ELF-1 (cell line): ENCODE measurements at regions not wholly inside any gene's neighbourhood (a gene's known extent, or its start where the extent isn't known, plus 50 kb on each side); places are given as distances from the start of the nearest gene placed in this dataset.

Experiments
- DNase-seq: peaks from one replicate; pipeline ENCODE4 v3.0.0-alpha.2; 2016; ENCODE audit warnings: low read depth, low spot score

DNA sequence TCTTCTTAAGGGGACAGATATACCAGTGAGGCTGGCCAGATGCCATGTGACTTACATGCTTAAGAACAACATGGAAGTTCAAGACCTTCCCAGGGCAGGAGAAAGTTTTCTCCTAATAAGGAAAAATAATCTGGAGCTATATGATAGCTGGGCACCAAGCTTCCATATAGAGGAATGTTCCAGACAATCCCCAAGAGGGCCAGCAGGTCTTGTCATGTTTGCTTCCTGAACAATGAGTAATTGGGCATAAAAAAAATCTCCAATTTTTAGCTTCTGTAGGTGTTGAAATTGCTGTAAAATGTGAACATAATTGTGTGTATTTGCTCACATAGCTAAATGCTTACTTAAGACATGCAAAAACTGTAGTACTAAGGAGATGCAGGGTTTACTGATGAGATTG is 809.5 kb upstream of the PIK3C3 start:
- no peak for DNase-seq

DNA sequence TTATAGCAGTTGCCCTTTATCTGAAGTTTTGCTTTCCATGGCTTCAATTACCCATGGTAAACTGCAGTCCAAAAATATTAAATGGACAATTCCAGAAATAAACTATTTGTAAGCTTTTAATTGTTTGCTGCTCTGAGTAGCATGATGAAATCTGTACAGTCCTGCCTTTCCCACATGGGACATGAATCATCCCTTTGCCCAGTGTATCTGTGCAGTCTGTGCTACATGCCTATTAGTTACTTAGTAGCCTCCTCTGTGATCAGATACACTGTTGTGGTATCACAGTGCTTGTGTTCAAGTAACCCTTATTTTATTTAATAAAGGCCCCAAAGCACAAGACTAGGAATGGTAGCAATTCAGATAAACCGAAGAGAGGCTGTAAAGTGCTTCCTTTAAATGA is 810.6 kb upstream of the PIK3C3 start:
- DNase-seq: no peak

DNA sequence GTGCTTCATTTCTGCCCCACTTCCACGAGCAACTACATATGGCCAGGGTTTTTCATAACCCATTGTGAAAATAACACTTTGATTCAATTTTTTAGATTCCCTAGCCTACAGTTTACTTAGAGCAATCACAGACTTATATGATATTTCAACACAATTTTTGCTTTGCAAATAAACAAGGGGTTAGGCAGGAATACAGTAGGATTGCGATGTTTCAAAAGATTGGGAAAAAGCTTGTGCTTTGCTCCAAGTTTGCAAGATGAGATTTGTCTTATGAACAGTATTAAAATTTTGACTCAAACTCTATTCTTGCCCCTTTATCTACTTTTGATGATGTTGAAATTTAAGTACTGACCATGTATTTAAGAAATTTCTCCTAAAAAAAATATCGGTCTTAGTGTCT is 814.5 kb upstream of the PIK3C3 start:
- no peak for DNase-seq

DNA sequence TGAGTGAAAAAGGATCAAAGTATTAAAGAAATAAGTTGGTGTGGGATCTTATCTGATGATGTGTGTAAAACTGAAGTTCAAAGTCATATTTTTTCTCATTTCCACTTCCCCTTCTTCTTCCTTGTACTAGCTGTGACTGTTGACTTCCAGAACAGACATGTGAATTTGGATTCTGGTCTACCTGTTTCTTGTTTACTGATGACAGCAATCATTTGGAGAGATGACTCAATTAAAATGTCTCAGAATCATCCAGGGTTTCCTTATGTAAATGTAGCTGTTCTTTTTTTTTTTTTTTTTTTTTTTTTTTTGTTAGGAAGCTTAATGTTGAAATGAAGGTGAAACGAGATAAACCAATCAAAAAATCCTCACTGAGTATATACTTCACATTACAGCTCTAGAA is 819.9 kb upstream of the PIK3C3 start:
- no peak for DNase-seq

GRCh38 chr18:41134426-41134825 is 820.6 kb upstream of the PIK3C3 start:
- no peak for DNase-seq

DNA sequence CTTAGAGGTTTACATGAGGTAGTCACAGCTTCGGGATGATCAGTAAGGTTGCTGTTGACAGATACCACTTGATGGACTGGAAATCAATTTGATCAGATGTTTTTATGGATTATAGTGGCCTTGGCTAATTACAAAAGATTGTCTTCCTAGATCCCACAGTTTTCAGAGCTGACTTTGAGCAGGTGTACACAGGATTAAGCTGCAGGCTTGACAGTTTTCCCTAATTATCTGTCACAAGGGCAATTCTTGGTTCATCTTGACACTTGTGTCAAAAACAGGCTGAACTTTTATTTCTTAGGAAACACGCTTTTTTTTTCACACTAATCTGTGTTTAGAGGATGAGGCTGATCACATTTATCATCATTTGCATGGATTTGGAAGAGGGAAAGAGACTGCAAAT is 824.0 kb upstream of the PIK3C3 start:
- no peak for DNase-seq

GRCh38 chr18:41128545-41128944 is 826.5 kb upstream of the PIK3C3 start:
- DNase-seq: no peak

DNA sequence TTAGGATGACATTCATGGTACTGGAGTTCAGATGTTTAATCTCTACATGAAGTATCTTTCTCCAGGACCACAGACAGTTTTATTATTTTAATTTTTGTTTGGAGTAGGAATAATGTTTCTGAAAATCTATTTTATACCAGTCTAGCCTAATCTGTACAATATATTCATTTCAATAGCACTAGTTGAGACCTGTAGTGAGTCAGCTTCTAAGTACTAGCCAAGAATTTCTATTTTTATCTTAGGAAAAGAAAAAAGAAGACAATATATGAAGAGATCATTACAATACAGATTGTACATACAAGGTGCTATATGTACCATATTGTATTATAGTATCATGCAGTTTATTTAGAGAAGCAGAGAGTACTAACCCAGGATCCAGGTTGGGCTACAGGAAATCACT is 826.9 kb upstream of the PIK3C3 start:
- no peak for DNase-seq

DNA sequence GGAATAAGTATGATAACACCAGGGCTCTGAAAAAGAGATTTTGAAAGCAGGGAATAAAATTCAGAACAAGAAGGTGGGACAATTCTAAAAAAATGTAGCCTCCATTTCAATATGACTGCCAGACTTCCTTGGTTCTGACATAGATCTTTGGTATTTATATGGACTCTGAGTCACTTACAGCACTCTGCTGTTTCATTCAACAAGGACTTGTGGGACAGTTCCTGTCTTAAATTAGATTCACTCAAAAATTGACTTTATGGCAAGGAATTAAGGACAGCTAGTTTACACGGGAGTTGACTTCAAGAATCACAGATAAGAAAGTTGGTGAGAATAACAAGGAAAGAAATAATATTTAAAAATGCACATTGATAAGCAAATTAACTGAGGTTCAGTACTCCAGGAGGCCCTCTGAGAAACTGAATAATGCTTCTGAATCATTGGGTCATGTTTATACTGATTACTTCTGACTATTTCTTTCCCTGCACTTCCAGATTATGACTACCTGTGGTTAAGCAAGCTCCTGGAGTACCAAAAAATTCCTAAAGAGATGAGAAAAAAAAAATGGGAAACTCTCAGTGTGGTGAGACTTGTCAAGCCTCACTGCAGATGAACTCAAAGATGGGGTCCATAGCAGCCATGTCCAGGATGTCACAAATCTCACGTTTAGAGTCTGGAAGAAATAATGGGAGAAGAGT is 828.3 kb upstream of the PIK3C3 start:
- no peak for DNase-seq

GRCh38 chr18:41121116-41121826 is 833.8 kb upstream of the PIK3C3 start:
- no peak for DNase-seq

GRCh38 chr18:41119031-41119430 is 836.0 kb upstream of the PIK3C3 start:
- DNase-seq: no peak

GRCh38 chr18:41113885-41114482 is 841.0 kb upstream of the PIK3C3 start:
- DNase-seq: no peak

GRCh38 chr18:41099451-41099850 is 855.6 kb upstream of the PIK3C3 start:
- DNase-seq: no peak

DNA sequence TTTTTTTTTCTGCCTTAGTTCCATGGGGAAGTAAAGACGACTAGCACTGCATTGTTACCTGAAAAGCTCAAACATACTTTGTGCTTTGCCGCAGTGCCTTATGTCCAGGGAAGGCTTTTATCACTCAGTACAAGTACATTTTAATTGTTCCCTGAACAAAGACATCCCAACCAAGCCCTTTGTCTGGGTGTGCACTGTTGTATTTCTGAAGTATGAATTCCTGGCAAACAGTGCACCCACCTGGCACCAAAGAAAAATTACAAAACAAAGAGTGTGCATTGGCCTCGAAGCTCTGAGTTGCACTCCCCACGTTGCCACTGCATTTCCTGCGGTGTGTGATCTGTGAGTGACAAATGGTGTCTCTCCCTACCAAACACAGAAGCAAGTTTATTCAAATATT is 858.5 kb upstream of the PIK3C3 start:
- no peak for DNase-seq

DNA sequence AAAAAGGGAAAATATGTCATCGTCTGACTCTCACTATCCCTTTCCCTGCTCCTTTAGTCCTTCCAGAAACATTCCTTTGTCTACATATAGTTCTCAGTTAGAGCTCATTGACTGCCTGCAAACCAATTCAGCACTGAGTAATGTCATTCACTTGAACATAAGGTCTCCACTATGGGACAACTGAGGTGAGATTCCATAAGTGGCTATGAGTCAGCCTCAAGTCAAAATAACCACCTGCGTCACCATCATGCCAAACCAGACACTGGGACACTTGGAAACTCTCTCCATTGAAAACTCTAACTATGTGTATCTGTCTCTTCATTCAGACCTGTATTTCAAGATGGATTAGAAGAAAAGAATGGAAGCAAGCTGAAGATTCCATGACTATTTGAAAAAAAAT is 878.0 kb upstream of the PIK3C3 start:
- no peak for DNase-seq

DNA sequence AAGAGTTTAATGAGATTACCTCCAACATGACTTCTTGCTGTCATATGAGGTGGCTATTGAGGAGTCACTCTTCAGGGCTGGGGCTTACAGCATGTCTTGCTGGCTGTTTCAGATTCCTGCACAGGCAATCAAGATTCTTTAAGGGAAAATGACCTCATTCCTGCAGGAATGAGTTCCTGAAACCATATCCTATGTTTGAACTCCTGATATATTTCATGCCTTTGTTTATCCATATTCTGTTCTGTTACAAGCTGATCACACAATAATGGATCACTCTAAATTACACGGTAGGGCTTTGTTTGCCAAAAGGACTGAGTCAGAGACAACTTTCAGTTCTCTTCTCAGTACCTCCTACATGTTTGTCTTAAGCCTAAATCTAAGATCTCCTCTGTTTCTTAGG is 879.8 kb upstream of the PIK3C3 start:
- DNase-seq: peak; percentile 4

DNA sequence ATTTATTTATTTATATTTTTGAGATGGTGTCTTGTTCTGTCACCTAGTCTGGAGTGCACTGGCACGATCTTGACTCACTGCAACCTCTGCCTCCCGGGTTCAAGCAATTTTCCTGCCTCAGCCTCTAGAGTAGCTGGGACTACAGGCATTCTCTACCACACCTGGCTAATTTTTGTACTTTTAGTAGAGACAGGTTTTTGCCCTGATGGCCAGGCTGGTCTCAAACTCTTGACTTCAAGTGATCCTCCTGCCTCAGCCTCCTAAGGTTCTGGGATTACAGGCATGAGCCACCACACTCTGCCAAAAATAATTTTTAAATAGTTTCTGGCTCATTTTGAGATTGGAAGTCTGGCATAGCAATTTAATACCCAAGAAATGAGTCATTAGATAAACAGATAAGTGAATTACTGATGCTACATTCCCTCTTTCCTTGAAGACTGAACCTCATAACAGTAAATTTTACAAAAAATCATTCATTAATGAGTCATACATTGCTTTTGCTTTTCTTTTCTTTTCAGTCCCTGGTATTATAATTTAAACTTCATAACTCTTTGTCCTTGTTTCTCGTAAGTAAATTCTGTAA is 881.6 kb upstream of the PIK3C3 start:
- no peak for DNase-seq

DNA sequence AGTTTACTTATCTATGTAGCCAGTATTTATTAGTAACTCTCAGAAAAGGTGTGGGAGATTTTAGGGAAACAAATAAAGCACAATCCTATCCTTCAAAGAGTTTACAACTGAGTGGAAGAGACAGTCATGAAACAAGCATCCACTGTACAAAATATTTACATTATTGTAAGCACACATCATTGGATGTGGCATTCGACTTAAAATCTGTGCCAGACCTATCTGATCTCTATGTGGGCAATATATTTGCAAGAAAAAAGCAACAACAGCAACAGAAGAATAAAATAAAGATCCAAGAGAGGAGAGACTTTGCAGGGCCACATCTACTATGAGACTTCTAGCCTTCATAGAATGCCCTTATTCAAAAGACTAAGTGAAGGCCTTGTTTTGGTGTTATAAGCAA is 882.1 kb upstream of the PIK3C3 start:
- DNase-seq: no peak

GRCh38 chr18:41071826-41072225 is 883.2 kb upstream of the PIK3C3 start:
- no peak for DNase-seq

DNA sequence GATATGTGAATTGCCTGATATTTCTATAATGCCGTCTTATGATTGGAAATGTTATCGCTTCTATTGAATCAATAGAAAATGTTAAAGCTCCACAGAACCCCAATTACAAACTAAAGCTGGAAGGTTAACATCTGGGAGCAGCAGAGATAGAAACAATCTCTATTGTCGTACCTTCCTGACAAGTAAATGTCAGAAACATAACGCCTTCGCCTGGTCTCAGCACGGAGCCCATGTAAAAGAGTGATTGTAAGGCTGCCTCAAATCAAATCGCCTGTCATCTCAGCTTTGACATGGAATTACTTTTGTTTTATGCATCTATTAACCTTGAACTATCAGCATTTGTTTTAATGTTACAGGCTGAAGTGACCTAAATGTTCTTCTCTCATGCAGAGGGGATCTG is 885.9 kb upstream of the PIK3C3 start:
- DNase-seq: no peak

GRCh38 chr18:41064916-41065315 is 890.1 kb upstream of the PIK3C3 start:
- no peak for DNase-seq

DNA sequence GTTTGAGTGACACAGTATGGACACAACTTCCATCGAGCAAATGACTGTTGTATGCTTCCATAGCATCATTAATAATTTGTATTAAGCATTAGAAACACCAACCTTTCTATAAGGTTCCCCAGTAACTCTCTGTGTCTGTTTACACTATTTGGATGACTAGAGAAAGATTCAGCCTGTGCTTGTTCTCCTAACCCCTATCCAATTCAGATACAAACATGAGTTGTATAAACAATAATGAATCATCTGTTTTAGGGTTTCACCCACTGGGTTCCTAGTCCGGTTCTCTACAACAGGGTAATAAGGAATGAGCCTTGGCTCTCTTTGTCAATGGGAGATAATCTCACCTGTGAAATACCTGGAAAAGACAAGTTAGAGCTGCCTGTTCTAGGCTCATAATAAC is 894.1 kb upstream of the PIK3C3 start:
- DNase-seq: no peak

DNA sequence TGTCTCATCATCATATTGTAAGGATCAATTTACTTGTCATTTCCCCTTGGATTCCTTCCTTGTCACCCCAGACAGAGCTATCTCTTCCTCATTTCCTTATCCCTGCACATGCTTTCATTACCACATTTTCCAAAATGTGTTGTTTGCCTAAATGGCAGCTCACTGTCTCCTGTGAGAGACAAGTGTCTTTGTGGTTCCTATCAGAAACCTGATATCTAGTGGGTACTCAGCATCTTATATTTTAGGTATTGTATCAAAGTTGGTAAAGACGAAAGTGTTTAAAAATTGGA is 896.0 kb upstream of the PIK3C3 start:
- DNase-seq: no peak
